ENCODE measurements at regions not wholly inside any gene's neighbourhood (a gene's known extent, or its start where the extent isn't known, plus 50 kb on each side); places are given as distances from the start of the nearest gene placed in this dataset.

DNA sequence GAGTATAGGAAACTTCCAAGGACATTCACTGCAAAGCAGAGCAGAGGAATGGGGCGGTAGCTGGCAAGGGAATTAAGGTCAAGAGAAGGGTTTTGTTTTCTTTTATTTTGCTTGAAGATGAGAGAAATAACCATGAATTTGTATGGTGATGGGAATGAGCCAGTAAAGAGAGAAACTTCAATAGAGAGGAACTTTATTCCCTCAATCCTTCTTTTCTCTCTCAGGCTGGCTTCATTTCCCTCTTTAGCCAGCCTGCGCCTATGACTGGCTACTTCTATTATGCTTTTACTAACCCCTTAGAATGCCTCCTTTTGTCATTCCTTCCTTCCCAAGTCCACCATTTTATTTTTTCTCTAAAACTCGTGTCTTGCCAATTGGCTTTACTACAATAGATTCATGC is 101.4 kb upstream of the CEP85L start:
- no peak for TF ChIP-seq EP300 (IDR thresholded peaks at IDR 0.05)
- TF ChIP-seq, protein P1, sequence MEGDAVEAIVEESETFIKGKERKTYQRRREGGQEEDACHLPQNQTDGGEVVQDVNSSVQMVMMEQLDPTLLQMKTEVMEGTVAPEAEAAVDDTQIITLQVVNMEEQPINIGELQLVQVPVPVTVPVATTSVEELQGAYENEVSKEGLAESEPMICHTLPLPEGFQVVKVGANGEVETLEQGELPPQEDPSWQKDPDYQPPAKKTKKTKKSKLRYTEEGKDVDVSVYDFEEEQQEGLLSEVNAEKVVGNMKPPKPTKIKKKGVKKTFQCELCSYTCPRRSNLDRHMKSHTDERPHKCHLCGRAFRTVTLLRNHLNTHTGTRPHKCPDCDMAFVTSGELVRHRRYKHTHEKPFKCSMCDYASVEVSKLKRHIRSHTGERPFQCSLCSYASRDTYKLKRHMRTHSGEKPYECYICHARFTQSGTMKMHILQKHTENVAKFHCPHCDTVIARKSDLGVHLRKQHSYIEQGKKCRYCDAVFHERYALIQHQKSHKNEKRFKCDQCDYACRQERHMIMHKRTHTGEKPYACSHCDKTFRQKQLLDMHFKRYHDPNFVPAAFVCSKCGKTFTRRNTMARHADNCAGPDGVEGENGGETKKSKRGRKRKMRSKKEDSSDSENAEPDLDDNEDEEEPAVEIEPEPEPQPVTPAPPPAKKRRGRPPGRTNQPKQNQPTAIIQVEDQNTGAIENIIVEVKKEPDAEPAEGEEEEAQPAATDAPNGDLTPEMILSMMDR (IDR thresholded peaks at IDR 0.05): no peak

Measured in ovary (tissue), 3 donors.